HUES6 (cell line): ENCODE measurements at regions not wholly inside any gene's neighbourhood (a gene's known extent, or its start where the extent isn't known, plus 50 kb on each side); places are given as distances from the start of the nearest gene placed in this dataset.
A peak's percentile ranks its signal among the peaks of the same experiment; 100 is the strongest.

ENCODE experiments used
- H3K27ac ChIP-seq: 2 replicates; pipeline ENCODE4 v1.7.0; 2013; ENCODE audit warnings: low read depth, mild to moderate bottlenecking, low read length, inconsistent platforms
- H3K27me3 ChIP-seq: 2 replicates; pipeline ENCODE4 v1.6.1; 2013; ENCODE audit warnings: low read length; ENCODE audit not compliant: control insufficient read depth, insufficient read depth
- H3K36me3 ChIP-seq: 2 replicates; pipeline ENCODE4 v1.6.1; 2013; ENCODE audit warnings: low read length; ENCODE audit not compliant: control insufficient read depth, insufficient read depth
- H3K4me1 ChIP-seq: 2 replicates; pipeline ENCODE4 v1.6.1; 2013; ENCODE audit warnings: low read length; ENCODE audit not compliant: control insufficient read depth, insufficient read depth
- H3K4me3 ChIP-seq: 2 replicates; pipeline ENCODE4 v1.5.1; 2013; ENCODE audit warnings: low read depth, low read length
- H3K9ac ChIP-seq: one replicate; pipeline ENCODE4 v1.6.1; 2013; ENCODE audit warnings: mild to moderate bottlenecking, low read length
- H3K9me3 ChIP-seq: 2 replicates; pipeline ENCODE4 v1.6.1; 2013; ENCODE audit warnings: low read depth, low read length; ENCODE audit not compliant: control insufficient read depth, insufficient read depth

- no peaks in the 10 kb centered on the region for H3K9me3 ChIP-seq
- no peak overlapping the region for H3K4me3 ChIP-seq
- H3K4me1 ChIP-seq, result peaks cover 7% of the 10 kb centered on the region; the same call in 1 of the 2 replicates
- no peaks in the 10 kb centered on the region for H3K36me3 ChIP-seq
- no peak overlapping the region for H3K9ac ChIP-seq
- no peaks in the 10 kb centered on the region; the same call in 1 of the 2 replicates for H3K27me3 ChIP-seq
- no peak overlapping the region for H3K27ac ChIP-seq
Observed at GRCh38 chr1:175848329-175848728, 104.9 kb upstream of the TNR start.

- no peak overlapping the region for H3K9ac ChIP-seq
- no peak overlapping the region for H3K27ac ChIP-seq
- no peaks in the 10 kb centered on the region for H3K36me3 ChIP-seq
- H3K4me1 ChIP-seq, result peaks cover 22% of the 10 kb centered on the region
- no peaks in the 10 kb centered on the region for H3K9me3 ChIP-seq
- H3K27me3 ChIP-seq, result no peaks in the 10 kb centered on the region; the same call in 1 of the 2 replicates
- no peak overlapping the region for H3K4me3 ChIP-seq
Observed at GRCh38 chr1:175845985-175846384, 102.6 kb upstream of the TNR start.

- Histone ChIP-seq H3K27ac (no peak overlapping the region), H3K4me3 (no peak overlapping the region), H3K4me1 (peaks cover 24% of the 10 kb centered on the region), H3K36me3 (no peaks in the 10 kb centered on the region), H3K9ac (no peak overlapping the region), H3K9me3 (no peaks in the 10 kb centered on the region), H3K27me3 (no peaks in the 10 kb centered on the region; the same call in 1 of the 2 replicates)
Observed at GRCh38 chr1:175845338-175845737, 101.9 kb upstream of the TNR start.

- Histone ChIP-seq H3K4me3 (no peak overlapping the region), H3K27me3 (no peaks in the 10 kb centered on the region; the same call in 1 of the 2 replicates), H3K4me1 (peaks cover 27% of the 10 kb centered on the region), H3K9ac (no peak overlapping the region), H3K36me3 (no peaks in the 10 kb centered on the region), H3K9me3 (no peaks in the 10 kb centered on the region), H3K27ac (no peak overlapping the region)
Observed at GRCh38 chr1:175844877-175845276, 101.5 kb upstream of the TNR start.

- no peaks in the 10 kb centered on the region; the same call in 1 of the 2 replicates for H3K27me3 ChIP-seq
- H3K9ac ChIP-seq, result no peak overlapping the region
- no peak overlapping the region for H3K4me3 ChIP-seq
- peaks cover 29% of the 10 kb centered on the region for H3K4me1 ChIP-seq
- H3K9me3 ChIP-seq, result no peaks in the 10 kb centered on the region
- H3K36me3 ChIP-seq, result no peaks in the 10 kb centered on the region
- no peak overlapping the region for H3K27ac ChIP-seq
Observed at GRCh38 chr1:175842550-175842949, 99.2 kb upstream of the TNR start.

GRCh38 chr1:175841738-175842187 is 98.4 kb upstream of the TNR start:
- Histone ChIP-seq H3K4me1 (peaks cover 29% of the 10 kb centered on the region), H3K4me3 (no peak overlapping the region), H3K9ac (no peak overlapping the region), H3K27ac (no peak overlapping the region), H3K27me3 (no peaks in the 10 kb centered on the region; the same call in 1 of the 2 replicates), H3K9me3 (no peaks in the 10 kb centered on the region), H3K36me3 (no peaks in the 10 kb centered on the region)

GRCh38 chr1:175840787-175841186 is 97.4 kb upstream of the TNR start:
- no peak overlapping the region for H3K4me3 ChIP-seq
- H3K4me1 ChIP-seq, result peaks cover 25% of the 10 kb centered on the region
- H3K9ac ChIP-seq, result no peak overlapping the region
- H3K36me3 ChIP-seq, result no peaks in the 10 kb centered on the region
- no peaks in the 10 kb centered on the region; the same call in 1 of the 2 replicates for H3K27me3 ChIP-seq
- H3K27ac ChIP-seq, result no peak overlapping the region
- H3K9me3 ChIP-seq, result no peaks in the 10 kb centered on the region

- peaks cover 28% of the 10 kb centered on the region for H3K4me1 ChIP-seq
- no peaks in the 10 kb centered on the region for H3K9me3 ChIP-seq
- no peaks in the 10 kb centered on the region for H3K36me3 ChIP-seq
- H3K27ac ChIP-seq, result no peak overlapping the region
- no peak overlapping the region for H3K4me3 ChIP-seq
- no peak overlapping the region for H3K9ac ChIP-seq
- no peaks in the 10 kb centered on the region; the same call in 1 of the 2 replicates for H3K27me3 ChIP-seq
Observed at GRCh38 chr1:175839779-175840669, 96.6 kb upstream of the TNR start.

- Histone ChIP-seq H3K36me3 (no peaks in the 10 kb centered on the region), H3K4me1 (peaks cover 37% of the 10 kb centered on the region), H3K27ac (peak overlapping the region; percentile 39; the same call in 1 of the 2 replicates)
Observed at GRCh38 chr1:175834597-175834996, 91.2 kb upstream of the TNR start.

GRCh38 chr1:175833951-175834350 is 90.6 kb upstream of the TNR start:
- Histone ChIP-seq H3K36me3 (no peaks in the 10 kb centered on the region), H3K9ac (peak overlapping the region; percentile 43), H3K4me3 (no peak overlapping the region), H3K9me3 (no peaks in the 10 kb centered on the region; the same call in 1 of the 2 replicates), H3K27ac (no peak overlapping the region; the same call in 1 of the 2 replicates), H3K4me1 (peaks cover 35% of the 10 kb centered on the region), H3K27me3 (no peaks in the 10 kb centered on the region)

More at GRCh38 chr1:175834597-175834996, 91.2 kb upstream of the TNR start:
- Histone ChIP-seq H3K9ac (no peak overlapping the region), H3K9me3 (no peaks in the 10 kb centered on the region), H3K4me3 (no peak overlapping the region), H3K27me3 (no peaks in the 10 kb centered on the region)

GRCh38 chr1:175833502-175833901 is 90.1 kb upstream of the TNR start:
- no peaks in the 10 kb centered on the region for H3K27me3 ChIP-seq
- H3K27ac ChIP-seq, result no peak overlapping the region; the same call in 1 of the 2 replicates
- peaks cover 35% of the 10 kb centered on the region for H3K4me1 ChIP-seq
- H3K9me3 ChIP-seq, result peaks cover 2% of the 10 kb centered on the region
- no peak overlapping the region for H3K4me3 ChIP-seq
- H3K36me3 ChIP-seq, result no peaks in the 10 kb centered on the region
- no peak overlapping the region for H3K9ac ChIP-seq
